ENCODE measurements at regions not wholly inside any gene's neighbourhood (a gene's known extent, or its start where the extent isn't known, plus 50 kb on each side); places are given as distances from the start of the nearest gene placed in this dataset.

GRCh38 chr11:127552446-127552845 is 551.9 kb upstream of the KIRREL3 start:
- intact Hi-C loops (cut with micrococcal nuclease): no loop called here
- in situ Hi-C loops (cut with MboI; ENCODE audit: low sequenced_read_pairs): no loop called here
- no peak overlapping the region for H3K4me2 ChIP-seq (ENCODE audit: low read depth, low read length)
- H4K20me1 ChIP-seq (ENCODE audit: insufficient read depth, low read length): no peaks in the 10 kb centered on the region
- no peak overlapping the region for H2BK20ac ChIP-seq (ENCODE audit: low read depth, low read length)
- H4K91ac ChIP-seq (ENCODE audit: insufficient read depth, low read depth, low read length): no peak overlapping the region
- H3K27me3 ChIP-seq (ENCODE audit: control insufficient read depth, insufficient read depth, low read length): no peaks in the 10 kb centered on the region
- H3K27ac ChIP-seq (ENCODE audit: insufficient read depth, low read length): no peak overlapping the region
- no peak overlapping the region for H3K4me3 ChIP-seq (ENCODE audit: insufficient read depth, low read depth, low read length)
- no peak; the same call in 1 of the 2 replicates for ATAC-seq (ENCODE audit: low read depth)
- BruUV-seq (replicated peaks): no TSS peak
- H3K14ac ChIP-seq (replicated peaks; ENCODE audit: low read depth, low read length): no peak overlapping the region
- no peak overlapping the region for H3K9ac ChIP-seq (ENCODE audit: low read depth, low read length)
- H4K8ac ChIP-seq (ENCODE audit: low read depth in 2 of 2, low read length in 2 of 2): no peak overlapping the region
- no peak overlapping the region for H3K4ac ChIP-seq (ENCODE audit: low read depth, low read length)
- dilution Hi-C loops (cut with HindIII; ENCODE audit: low sequenced_read_pairs, unreplicated experiment): no loop called here
- H2BK15ac ChIP-seq (ENCODE audit: low read depth, low read length): no peak overlapping the region
- peak; percentile 28 for DNase-seq
- H3K23ac ChIP-seq (ENCODE audit: low read depth, low read length): no peak overlapping the region
- ChIA-PET CTCF (interaction anchor here (0.8 kb wide), 1 partner anchor 14 kb away, joined by 5 read pairs; no protein-coding TSS in a partner anchor), POLR2A (ENCODE audit: unreplicated experiment) (no interaction called here)
- TF ChIP-seq RCOR1 (IDR thresholded peaks at IDR 0.05; ENCODE audit: insufficient replicate concordance, low read length) (no peak), FOS (IDR thresholded peaks at IDR 0.05; ENCODE audit: low read depth, low read length) (no peak), MXI1 (IDR thresholded peaks at IDR 0.05; ENCODE audit: borderline replicate concordance, low read depth, low read length) (no peak), CEBPB (IDR thresholded peaks at IDR 0.05; ENCODE audit: low read depth, low read length) (no peak), NFE2L2 (IDR thresholded peaks at IDR 0.05; ENCODE audit: low read depth, low read length) (no peak), MAZ (IDR thresholded peaks at IDR 0.05; ENCODE audit: borderline replicate concordance, low read depth, low read length) (no peak), MAFK (IDR thresholded peaks at IDR 0.05; ENCODE audit: low read depth, low read length) (no peak), BHLHE40 (IDR thresholded peaks at IDR 0.05; ENCODE audit: low read depth, low read length) (no peak), CHD1 (IDR thresholded peaks at IDR 0.05; ENCODE audit: low read depth, low read length) (no peak), RFX5 (IDR thresholded peaks at IDR 0.05; ENCODE audit: low read depth, low read length) (no peak)
- TF ChIP-seq, protein P1, sequence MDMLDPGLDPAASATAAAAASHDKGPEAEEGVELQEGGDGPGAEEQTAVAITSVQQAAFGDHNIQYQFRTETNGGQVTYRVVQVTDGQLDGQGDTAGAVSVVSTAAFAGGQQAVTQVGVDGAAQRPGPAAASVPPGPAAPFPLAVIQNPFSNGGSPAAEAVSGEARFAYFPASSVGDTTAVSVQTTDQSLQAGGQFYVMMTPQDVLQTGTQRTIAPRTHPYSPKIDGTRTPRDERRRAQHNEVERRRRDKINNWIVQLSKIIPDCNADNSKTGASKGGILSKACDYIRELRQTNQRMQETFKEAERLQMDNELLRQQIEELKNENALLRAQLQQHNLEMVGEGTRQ (IDR thresholded peaks at IDR 0.05; ENCODE audit: low read depth, low read length): no peak
- TF ChIP-seq, protein P2, sequence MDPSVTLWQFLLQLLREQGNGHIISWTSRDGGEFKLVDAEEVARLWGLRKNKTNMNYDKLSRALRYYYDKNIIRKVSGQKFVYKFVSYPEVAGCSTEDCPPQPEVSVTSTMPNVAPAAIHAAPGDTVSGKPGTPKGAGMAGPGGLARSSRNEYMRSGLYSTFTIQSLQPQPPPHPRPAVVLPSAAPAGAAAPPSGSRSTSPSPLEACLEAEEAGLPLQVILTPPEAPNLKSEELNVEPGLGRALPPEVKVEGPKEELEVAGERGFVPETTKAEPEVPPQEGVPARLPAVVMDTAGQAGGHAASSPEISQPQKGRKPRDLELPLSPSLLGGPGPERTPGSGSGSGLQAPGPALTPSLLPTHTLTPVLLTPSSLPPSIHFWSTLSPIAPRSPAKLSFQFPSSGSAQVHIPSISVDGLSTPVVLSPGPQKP (IDR thresholded peaks at IDR 0.05; ENCODE audit: borderline replicate concordance, low read depth, low read length): no peak
- H2BK5ac ChIP-seq (ENCODE audit: low read depth, low read length, poor library complexity, severe bottlenecking): no peak overlapping the region
- H2AFZ ChIP-seq (replicated peaks; ENCODE audit: low read length, poor library complexity): no peak overlapping the region
- no peaks in the 10 kb centered on the region for H3K36me3 ChIP-seq (ENCODE audit: control insufficient read depth, insufficient read depth, low read length)
- whole genome bisulfite sequencing, 2 experiments (ENCODE audit: extremely low coverage in 2 of 2, insufficient read length in 1 of 2): no CpG with 5 or more reads among the region's 6 CpGs
- H3K56ac ChIP-seq (ENCODE audit: extremely low read depth, insufficient read depth, low read length): no peak overlapping the region
- no peak overlapping the region for H2BK120ac ChIP-seq (ENCODE audit: low read depth, low read length)
- H3K9me3 ChIP-seq (ENCODE audit: control insufficient read depth, insufficient read depth, low read length): no peaks in the 10 kb centered on the region
- no peaks in the 10 kb centered on the region for H3K4me1 ChIP-seq (ENCODE audit: control insufficient read depth, insufficient read depth, low read length)
- H2AK5ac ChIP-seq (ENCODE audit: low read depth, low read length): no peak overlapping the region
- H3K79me1 ChIP-seq (ENCODE audit: low read depth in 1 of 2, low read length in 2 of 2): no peaks in the 10 kb centered on the region
- H3K9me1 ChIP-seq (ENCODE audit: insufficient read depth, low read length): no peaks in the 10 kb centered on the region
- H3K18ac ChIP-seq (ENCODE audit: low read depth, low read length): no peak overlapping the region
- H4K5ac ChIP-seq (ENCODE audit: low read depth, low read length): no peak overlapping the region
- no peak overlapping the region for H2AK9ac ChIP-seq (replicated peaks; ENCODE audit: low read depth, low read length, poor library complexity)
